HepG2 (cell line): ENCODE measurements at regions not wholly inside any gene's neighbourhood (a gene's known extent, or its start where the extent isn't known, plus 50 kb on each side); places are given as distances from the start of the nearest gene placed in this dataset.
A peak's percentile ranks its signal among the peaks of the same experiment; 100 is the strongest.

Experiments used
- ATAC-seq: fragments of 200-7000 bp; cut with Tn5 transposase; 3 replicates; pipeline ENCODE4 v1.9.1; 2020; ENCODE audit warnings: mild to moderate bottlenecking, moderate library complexity
- BruUV-seq: library from RNA; stranded (reverse); fragments of 400-500 nt; replicated peaks from 2 replicates; lab custom pipeline; 2021; lab: Mats Ljungman, UMichigan
- CTCF ChIA-PET: fragments of 300-600 bp; formaldehyde crosslinking; extraction: SDS; loops from one replicate; lab custom pipeline; 2021; ENCODE audit warnings: low total read pairs, inconsistent platforms, low intra/inter-chr PET ratio; lab: Yijun Ruan, JAX
- POLR2A ChIA-PET: fragments of 350-600 bp; sonication (Branson Sonifier 250); formaldehyde crosslinking; loops from one replicate; lab custom pipeline; 2020; ENCODE audit warnings: antibody characterized with exemption, inconsistent platforms; lab: Yijun Ruan, JAX
- DNase-seq: peaks from one replicate; pipeline ENCODE4 v3.0.0-alpha.2; 2015; ENCODE audit warnings: low spot score
- FAIRE-seq: peaks from 3 replicates; lab custom pipeline; 2011; peaks lifted over from hg19 to GRCh38; lab: Jason Lieb, UNC
- H2AFZ ChIP-seq: one replicate; pipeline ENCODE4 v1.6.1; 2011; ENCODE audit warnings: low read length, inconsistent platforms
- H3K27ac ChIP-seq: fragments of 300-600 bp; 3 replicates; pipeline ENCODE4 v1.8.0; 2011; ENCODE audit warnings: mixed run types, mild to moderate bottlenecking, mixed read lengths, low read length, inconsistent platforms; ENCODE audit not compliant: insufficient read depth; ENCODE audit errors: extremely low read length
- H3K27me3 ChIP-seq, 2 experiments: fragments of 200-600 bp in 1 of 2; 2 replicates in 1 of 2; 3 replicates in 1 of 2; pipeline versions ENCODE4 v1.6.0 to v1.8.0; 2011; ENCODE audit warnings: low read length in 2 of 2, mild to moderate bottlenecking in 2 of 2, moderate library complexity in 2 of 2, inconsistent platforms in 1 of 2; ENCODE audit not compliant: insufficient read depth in 2 of 2, control insufficient read depth in 1 of 2
- H3K36me3 ChIP-seq, 2 experiments: fragments of 200-600 bp in 1 of 2; replicated peaks in 1 of 2; 2 replicates in 1 of 2; 3 replicates in 1 of 2; pipeline versions ENCODE4 v1.5.1 to v1.8.0; 2011; ENCODE audit warnings: low read length in 2 of 2, inconsistent platforms in 1 of 2; ENCODE audit not compliant: insufficient read depth in 2 of 2, control insufficient read depth in 1 of 2
- H3K4me1 ChIP-seq: 2 replicates; pipeline ENCODE4 v1.5.1; 2012; ENCODE audit warnings: low read length, inconsistent platforms; ENCODE audit not compliant: insufficient read depth
- H3K4me2 ChIP-seq: 2 replicates; pipeline ENCODE4 v1.6.0; 2011; ENCODE audit warnings: low read depth, low read length, inconsistent platforms
- H3K4me3 ChIP-seq, 3 experiments: fragments of 200-600 bp in 1 of 3; sonication (generic), shearing (Covaris generic) in 1 of 3; replicated peaks in 1 of 3; 2 replicates each; pipeline ENCODE4 v1.5.1; 2011 to 2016; ENCODE audit warnings: low read length in 3 of 3, inconsistent platforms in 2 of 3, low read depth in 2 of 3, mild to moderate bottlenecking in 2 of 3, control low read depth in 1 of 3, mixed read lengths in 1 of 3; ENCODE audit not compliant: insufficient read depth in 1 of 3
- H3K79me2 ChIP-seq: one replicate; pipeline ENCODE4 v1.6.1; 2011; ENCODE audit warnings: low read length, inconsistent platforms; ENCODE audit not compliant: insufficient read depth
- H3K9ac ChIP-seq: 2 replicates; pipeline ENCODE4 v1.6.0; 2011; ENCODE audit warnings: mild to moderate bottlenecking, low read depth, low read length, inconsistent platforms; ENCODE audit not compliant: insufficient read depth
- H3K9me3 ChIP-seq: 2 replicates; pipeline ENCODE4 v1.5.1; 2012; ENCODE audit warnings: mild to moderate bottlenecking, low read length
- H4K20me1 ChIP-seq: 2 replicates; pipeline ENCODE4 v1.6.0; 2011; ENCODE audit warnings: inconsistent platforms, mild to moderate bottlenecking, low read length, moderate library complexity; ENCODE audit not compliant: insufficient read depth
- ATF7 ChIP-seq, 2 experiments: fragments of 450-650 bp in 1 of 2; sonication (generic) in 1 of 2; formaldehyde crosslinking in 1 of 2; IDR thresholded peaks; 2 replicates each; pipeline versions ENCODE4 v1.4.0 to v1.6.1; 2016 to 2020; ENCODE audit warnings: antibody characterized with exemption in 1 of 2, mild to moderate bottlenecking in 1 of 2, missing genetic modification reagents in 1 of 2
- whole genome bisulfite sequencing: methylation state at CpG from one replicate; pipeline ENCODE4 v1.1.6; 2017; ENCODE audit warnings: low lambda C conversion rate; 5-methylcytosine and 5-hydroxymethylcytosine counted together
- in situ Hi-C: cut with HindIII; loops from 2 replicates; pipeline ENCODE4 v1.10.0; 2017; ENCODE audit warnings: low pct_unique_long_range_greater_than_20kb; ENCODE audit not compliant: extremely low pct_ligation_motif_present
- intact Hi-C: fragments of 100-400 bp; cut with micrococcal nuclease; formaldehyde crosslinking; loops from one replicate; pipeline ENCODE4 v1.10.0; 2022; ENCODE audit not compliant: unreplicated experiment
- TF ChIP-seq, protein P1 (sequence below): sonication (generic); formaldehyde crosslinking; IDR thresholded peaks from 2 replicates; pipeline ENCODE4 v1.9.0; 2021; ENCODE audit warnings: missing genetic modification reagents, borderline replicate concordance
- TF ChIP-seq, protein P2 (sequence below): sonication (generic); formaldehyde crosslinking; IDR thresholded peaks from 2 replicates; pipeline ENCODE4 v1.5.0; 2020; ENCODE audit warnings: mild to moderate bottlenecking, missing genetic modification reagents

DNA sequence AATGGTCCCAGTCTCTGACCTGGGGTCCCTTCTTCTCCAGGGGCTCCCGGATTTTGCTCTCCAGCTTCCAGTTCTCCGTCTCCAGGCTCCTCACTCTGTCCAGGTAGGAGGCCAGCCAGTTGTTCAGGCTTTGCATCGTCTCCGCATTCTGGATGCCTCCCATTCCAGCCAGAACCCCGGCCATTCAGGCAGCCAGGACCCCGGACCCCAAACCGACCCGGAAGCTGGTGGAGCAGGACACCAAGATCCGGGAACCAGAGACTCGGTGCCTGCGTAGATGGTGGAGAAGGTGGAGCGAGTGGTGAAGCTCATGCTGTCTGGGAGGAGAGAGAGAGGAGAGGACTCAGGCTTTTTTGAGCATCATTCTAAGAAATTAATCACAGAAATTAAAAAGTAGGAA is 572.4 kb upstream of the NCAM2 start:
- DNase-seq (no peak), ATAC-seq (no peak)
- intact Hi-C loops, result no loop called here
- Histone ChIP-seq H3K27me3 (no peaks in the 10 kb centered on the region), H3K4me2 (no peak overlapping the region), H3K27ac (no peak overlapping the region), H3K9me3 (peaks cover 87% of the 10 kb centered on the region), H3K4me1 (no peaks in the 10 kb centered on the region), H3K36me3 (no peaks in the 10 kb centered on the region)
- BruUV-seq, result no TSS peak
- WGBS, result 20% methylated on average over 12 of the region's 12 CpGs
- in situ Hi-C loops, result no loop called here
- CTCF ChIA-PET, result no interaction called here
- TF ChIP-seq, protein P1, sequence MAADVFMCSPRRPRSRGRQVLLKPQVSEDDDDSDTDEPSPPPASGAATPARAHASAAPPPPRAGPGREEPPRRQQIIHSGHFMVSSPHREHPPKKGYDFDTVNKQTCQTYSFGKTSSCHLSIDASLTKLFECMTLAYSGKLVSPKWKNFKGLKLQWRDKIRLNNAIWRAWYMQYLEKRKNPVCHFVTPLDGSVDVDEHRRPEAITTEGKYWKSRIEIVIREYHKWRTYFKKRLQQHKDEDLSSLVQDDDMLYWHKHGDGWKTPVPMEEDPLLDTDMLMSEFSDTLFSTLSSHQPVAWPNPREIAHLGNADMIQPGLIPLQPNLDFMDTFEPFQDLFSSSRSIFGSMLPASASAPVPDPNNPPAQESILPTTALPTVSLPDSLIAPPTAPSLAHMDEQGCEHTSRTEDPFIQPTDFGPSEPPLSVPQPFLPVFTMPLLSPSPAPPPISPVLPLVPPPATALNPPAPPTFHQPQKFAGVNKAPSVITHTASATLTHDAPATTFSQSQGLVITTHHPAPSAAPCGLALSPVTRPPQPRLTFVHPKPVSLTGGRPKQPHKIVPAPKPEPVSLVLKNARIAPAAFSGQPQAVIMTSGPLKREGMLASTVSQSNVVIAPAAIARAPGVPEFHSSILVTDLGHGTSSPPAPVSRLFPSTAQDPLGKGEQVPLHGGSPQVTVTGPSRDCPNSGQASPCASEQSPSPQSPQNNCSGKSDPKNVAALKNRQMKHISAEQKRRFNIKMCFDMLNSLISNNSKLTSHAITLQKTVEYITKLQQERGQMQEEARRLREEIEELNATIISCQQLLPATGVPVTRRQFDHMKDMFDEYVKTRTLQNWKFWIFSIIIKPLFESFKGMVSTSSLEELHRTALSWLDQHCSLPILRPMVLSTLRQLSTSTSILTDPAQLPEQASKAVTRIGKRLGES (CRISPR knock-in tag), result no peak
- TF ChIP-seq, all 625 proteins: peak for 0
- POLR2A ChIA-PET, result no interaction called here
- H3K9ac ChIP-seq, result no peak overlapping the region
- H3K79me2 ChIP-seq, result no peaks in the 10 kb centered on the region
- no peak for FAIRE-seq
- H3K4me3 ChIP-seq, result no peak overlapping the region
- H2AFZ ChIP-seq, result no peak overlapping the region
- H4K20me1 ChIP-seq, result no peaks in the 10 kb centered on the region

DNA sequence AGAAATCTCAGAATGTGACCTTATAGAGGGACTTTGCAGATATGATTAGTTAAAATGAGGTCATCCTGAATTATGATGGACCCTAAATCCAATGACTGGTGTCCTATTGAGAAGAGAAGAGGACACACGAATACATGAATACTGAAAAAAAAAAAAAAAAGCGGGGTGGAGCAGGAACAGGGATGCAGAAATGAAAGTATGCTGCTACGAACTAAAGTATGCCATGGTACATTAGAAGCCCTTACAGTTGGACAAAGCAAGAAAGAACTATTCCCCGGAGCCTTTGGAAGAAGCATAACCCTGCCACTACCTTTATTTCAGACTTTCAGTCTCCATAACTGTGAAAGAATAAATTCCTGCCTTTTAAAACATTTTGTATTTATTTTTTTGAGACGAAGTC is 557.9 kb upstream of the NCAM2 start:
- H2AFZ ChIP-seq, result no peak overlapping the region
- ATAC-seq (no peak), DNase-seq (no peak), FAIRE-seq (no peak)
- WGBS, result 4% methylated on average over 5 of the region's 5 CpGs
- no peak overlapping the region for H3K27ac ChIP-seq
- in situ Hi-C loops, result no loop called here
- no peaks in the 10 kb centered on the region for H3K79me2 ChIP-seq
- H3K36me3 ChIP-seq, result no peaks in the 10 kb centered on the region
- no TSS peak for BruUV-seq
- no peak overlapping the region for H3K4me2 ChIP-seq
- no peaks in the 10 kb centered on the region for H4K20me1 ChIP-seq
- no peak overlapping the region for H3K9ac ChIP-seq
- intact Hi-C loops, result no loop called here
- no peaks in the 10 kb centered on the region for H3K27me3 ChIP-seq
- peaks cover 87% of the 10 kb centered on the region for H3K9me3 ChIP-seq
- TF ChIP-seq ATF7 (IDR thresholded peaks at IDR 0.05) (peak; percentile 34; the same call in 1 of the 2 replicates), ATF7 (CRISPR knock-in tag; IDR thresholded peaks at IDR 0.05) (no peak)
- TF ChIP-seq, protein P2, sequence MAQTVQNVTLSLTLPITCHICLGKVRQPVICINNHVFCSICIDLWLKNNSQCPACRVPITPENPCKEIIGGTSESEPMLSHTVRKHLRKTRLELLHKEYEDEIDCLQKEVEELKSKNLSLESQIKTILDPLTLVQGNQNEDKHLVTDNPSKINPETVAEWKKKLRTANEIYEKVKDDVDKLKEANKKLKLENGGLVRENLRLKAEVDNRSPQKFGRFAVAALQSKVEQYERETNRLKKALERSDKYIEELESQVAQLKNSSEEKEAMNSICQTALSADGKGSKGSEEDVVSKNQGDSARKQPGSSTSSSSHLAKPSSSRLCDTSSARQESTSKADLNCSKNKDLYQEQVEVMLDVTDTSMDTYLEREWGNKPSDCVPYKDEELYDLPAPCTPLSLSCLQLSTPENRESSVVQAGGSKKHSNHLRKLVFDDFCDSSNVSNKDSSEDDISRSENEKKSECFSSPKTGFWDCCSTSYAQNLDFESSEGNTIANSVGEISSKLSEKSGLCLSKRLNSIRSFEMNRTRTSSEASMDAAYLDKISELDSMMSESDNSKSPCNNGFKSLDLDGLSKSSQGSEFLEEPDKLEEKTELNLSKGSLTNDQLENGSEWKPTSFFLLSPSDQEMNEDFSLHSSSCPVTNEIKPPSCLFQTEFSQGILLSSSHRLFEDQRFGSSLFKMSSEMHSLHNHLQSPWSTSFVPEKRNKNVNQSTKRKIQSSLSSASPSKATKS (CRISPR knock-in tag), result no peak
- POLR2A ChIA-PET, result no interaction called here
- CTCF ChIA-PET, result no interaction called here
- no peaks in the 10 kb centered on the region for H3K4me1 ChIP-seq
- H3K4me3 ChIP-seq, result no peak overlapping the region
